Astrocyte (in vitro differentiated cells and primary cell): ENCODE measurements at regions not wholly inside any gene's neighbourhood (a gene's known extent, or its start where the extent isn't known, plus 50 kb on each side); places are given as distances from the start of the nearest gene placed in this dataset.

Experiments used
- DNase-seq: peaks from one replicate; pipeline ENCODE4 v3.0.0-alpha.2; 2010; ENCODE audit warnings: low read depth
- FAIRE-seq: peaks from 2 replicates; lab custom pipeline; 2011; peaks lifted over from hg19 to GRCh38; lab: Jason Lieb, UNC
- H2AFZ ChIP-seq: 2 replicates; pipeline ENCODE4 v1.6.0; 2012; ENCODE audit warnings: low read depth, low read length, inconsistent platforms
- H3K27ac ChIP-seq: 2 replicates; pipeline ENCODE4 v1.5.1; 2011; ENCODE audit warnings: low read depth, low read length, inconsistent platforms
- H3K27me3 ChIP-seq: 2 replicates; pipeline ENCODE4 v1.6.0; 2011; ENCODE audit warnings: low read length, inconsistent platforms; ENCODE audit not compliant: insufficient read depth
- H3K36me3 ChIP-seq: 2 replicates; pipeline ENCODE4 v1.5.1; 2011; ENCODE audit warnings: low read length, inconsistent platforms; ENCODE audit not compliant: insufficient read depth
- H3K4me1 ChIP-seq: 2 replicates; pipeline ENCODE4 v1.5.1; 2011; ENCODE audit warnings: low read length, inconsistent platforms; ENCODE audit not compliant: insufficient read depth
- H3K4me2 ChIP-seq: 2 replicates; pipeline ENCODE4 v1.6.0; 2012; ENCODE audit warnings: low read length, inconsistent platforms
- H3K4me3 ChIP-seq: 2 replicates; pipeline ENCODE4 v1.5.1; 2011; ENCODE audit warnings: low read depth, mild to moderate bottlenecking, low read length, inconsistent platforms; ENCODE audit not compliant: insufficient read depth
- H3K79me2 ChIP-seq: 2 replicates; pipeline ENCODE4 v1.6.0; 2012; ENCODE audit warnings: mild to moderate bottlenecking, low read length, inconsistent platforms; ENCODE audit not compliant: insufficient read depth
- H3K9ac ChIP-seq: 2 replicates; pipeline ENCODE4 v1.6.0; 2012; ENCODE audit warnings: mild to moderate bottlenecking, low read length, inconsistent platforms
- H3K9me3 ChIP-seq: 2 replicates; pipeline ENCODE4 v1.5.1; 2012; ENCODE audit warnings: low read depth, mild to moderate bottlenecking, low read length, inconsistent platforms; ENCODE audit not compliant: insufficient read depth
- H4K20me1 ChIP-seq: 2 replicates; pipeline ENCODE4 v1.6.0; 2012; ENCODE audit warnings: low read length, inconsistent platforms; ENCODE audit not compliant: insufficient read depth
- H3K27ac Mint-ChIP-seq: one replicate; pipeline ENCODE4 v1.8.0; 2021; ENCODE audit warnings: mild to moderate bottlenecking, mixed read lengths; ENCODE audit not compliant: unreplicated experiment
- H3K27me3 Mint-ChIP-seq: one replicate; pipeline ENCODE4 v1.8.0; 2021; ENCODE audit warnings: low read depth, mixed read lengths; ENCODE audit not compliant: unreplicated experiment
- H3K36me3 Mint-ChIP-seq: one replicate; pipeline ENCODE4 v1.8.0; 2021; ENCODE audit warnings: low read depth, mixed read lengths; ENCODE audit not compliant: unreplicated experiment
- H3K4me1 Mint-ChIP-seq: one replicate; pipeline ENCODE4 v1.8.0; 2021; ENCODE audit warnings: low read depth, mixed read lengths; ENCODE audit not compliant: unreplicated experiment
- H3K4me3 Mint-ChIP-seq: one replicate; pipeline ENCODE4 v1.8.0; 2021; ENCODE audit warnings: mild to moderate bottlenecking, moderate library complexity, mixed read lengths; ENCODE audit not compliant: unreplicated experiment
- H3K9me3 Mint-ChIP-seq: one replicate; pipeline ENCODE4 v1.8.0; 2021; ENCODE audit warnings: mild to moderate bottlenecking, mixed read lengths; ENCODE audit not compliant: unreplicated experiment
- CTCF ChIP-seq: IDR thresholded peaks from 2 replicates; pipeline ENCODE4 v1.5.1; 2011; ENCODE audit warnings: low read depth, mild to moderate bottlenecking, inconsistent platforms, low read length, moderate library complexity; ENCODE audit not compliant: insufficient read depth
- EZH2 ChIP-seq: IDR thresholded peaks from 2 replicates; pipeline ENCODE4 v1.6.1; 2012; ENCODE audit warnings: mild to moderate bottlenecking, low read length, inconsistent platforms; ENCODE audit not compliant: insufficient read depth

- Mint-ChIP-seq H3K27ac (no peak overlapping the region), H3K9me3 (peaks cover 3% of the 10 kb centered on the region), H3K4me3 (no peak overlapping the region), H3K4me1 (no peaks in the 10 kb centered on the region), H3K27me3 (peaks cover 42% of the 10 kb centered on the region), H3K36me3 (no peaks in the 10 kb centered on the region)
- no peaks in the 10 kb centered on the region for H3K79me2 ChIP-seq
- no peak overlapping the region for H3K27ac ChIP-seq
- H3K36me3 ChIP-seq, result no peaks in the 10 kb centered on the region
- no peak overlapping the region for H3K9ac ChIP-seq
- peaks cover 25% of the 10 kb centered on the region for H3K9me3 ChIP-seq
- no peak overlapping the region for H3K4me3 ChIP-seq
- no peaks in the 10 kb centered on the region for H4K20me1 ChIP-seq
- TF ChIP-seq EZH2 (no peak), CTCF (no peak)
- no peak overlapping the region for H3K4me2 ChIP-seq
- no peak for DNase-seq
- no peaks in the 10 kb centered on the region for H3K27me3 ChIP-seq
- H2AFZ ChIP-seq, result no peak overlapping the region
- no peaks in the 10 kb centered on the region for H3K4me1 ChIP-seq
- FAIRE-seq, result no peak
These were observed 210.0 kb upstream of the PPP2R2D start for GRCh38 chr10:131690805-131691239.

- H3K27me3 Mint-ChIP-seq, result peaks cover 46% of the 10 kb centered on the region
- Histone ChIP-seq H3K4me1 (no peaks in the 10 kb centered on the region), H3K27ac (no peak overlapping the region), H3K4me3 (no peak overlapping the region), H4K20me1 (no peaks in the 10 kb centered on the region), H3K36me3 (no peaks in the 10 kb centered on the region), H3K9ac (no peak overlapping the region), H3K79me2 (no peaks in the 10 kb centered on the region), H2AFZ (no peak overlapping the region), H3K4me2 (no peak overlapping the region), H3K27me3 (no peaks in the 10 kb centered on the region), H3K9me3 (peaks cover 25% of the 10 kb centered on the region)
- DNase-seq (no peak), FAIRE-seq (no peak)
- peaks cover 3% of the 10 kb centered on the region for H3K9me3 Mint-ChIP-seq
- no peaks in the 10 kb centered on the region for H3K36me3 Mint-ChIP-seq
- TF ChIP-seq CTCF (no peak), EZH2 (no peak)
- no peaks in the 10 kb centered on the region for H3K4me1 Mint-ChIP-seq
- no peak overlapping the region for H3K4me3 Mint-ChIP-seq
- no peak overlapping the region for H3K27ac Mint-ChIP-seq
These were observed 209.2 kb upstream of the PPP2R2D start for GRCh38 chr10:131691481-131692090.

- Histone ChIP-seq H3K27me3 (no peaks in the 10 kb centered on the region), H3K4me3 (no peak overlapping the region), H3K9me3 (peaks cover 25% of the 10 kb centered on the region), H3K4me1 (no peaks in the 10 kb centered on the region), H2AFZ (no peak overlapping the region), H3K36me3 (no peaks in the 10 kb centered on the region), H3K4me2 (no peak overlapping the region), H3K9ac (no peak overlapping the region), H3K27ac (no peak overlapping the region), H4K20me1 (no peaks in the 10 kb centered on the region), H3K79me2 (no peaks in the 10 kb centered on the region)
- DNase-seq (no peak), FAIRE-seq (no peak)
- Mint-ChIP-seq H3K27me3 (peaks cover 46% of the 10 kb centered on the region), H3K9me3 (peaks cover 3% of the 10 kb centered on the region), H3K27ac (no peak overlapping the region), H3K4me1 (no peaks in the 10 kb centered on the region), H3K4me3 (no peak overlapping the region), H3K36me3 (no peaks in the 10 kb centered on the region)
- TF ChIP-seq EZH2, result no peak
- no peak for TF ChIP-seq CTCF
These were observed 208.6 kb upstream of the PPP2R2D start for GRCh38 chr10:131692176-131692575.
